ENCODE measurements at regions not wholly inside any gene's neighbourhood (a gene's known extent, or its start where the extent isn't known, plus 50 kb on each side); places are given as distances from the start of the nearest gene placed in this dataset.
"Not testable (repeated sequence)": the region's sequence is repeated elsewhere in the genome, so short reads cannot be mapped to it uniquely, and the experiment has no call there.

DNA sequence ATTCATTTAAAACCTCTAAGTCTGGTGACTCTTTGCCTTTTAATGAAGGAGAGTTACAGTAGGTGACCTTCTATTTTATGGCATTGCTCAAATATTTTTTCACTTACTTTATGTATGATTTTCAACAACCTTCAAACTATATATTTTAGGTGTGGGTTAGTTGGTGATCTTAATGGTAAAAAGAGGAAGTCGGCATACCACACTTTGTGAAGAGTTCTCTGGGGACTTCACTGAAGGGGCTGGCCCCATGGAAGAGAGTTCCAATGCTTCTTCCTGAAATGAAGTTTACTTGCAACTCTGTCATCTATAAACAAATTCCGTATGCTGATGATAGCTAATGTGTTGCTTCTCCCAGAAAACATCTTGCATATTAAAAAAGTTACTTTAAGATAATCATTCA lies 647.0 kb upstream of the SGO1 start (continued):
- TF ChIP-seq EZH2 (IDR thresholded peaks at IDR 0.05): no peak
- no peak for TF ChIP-seq RAD21 (IDR thresholded peaks at IDR 0.05; ENCODE audit: low read depth)
- TF ChIP-seq JUND (IDR thresholded peaks at IDR 0.05): no peak
- TF ChIP-seq, protein P1, sequence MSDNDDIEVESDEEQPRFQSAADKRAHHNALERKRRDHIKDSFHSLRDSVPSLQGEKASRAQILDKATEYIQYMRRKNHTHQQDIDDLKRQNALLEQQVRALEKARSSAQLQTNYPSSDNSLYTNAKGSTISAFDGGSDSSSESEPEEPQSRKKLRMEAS (IDR thresholded peaks at IDR 0.05): no peak
- TF ChIP-seq FOSL1 (IDR thresholded peaks at IDR 0.05; ENCODE audit: low read depth): no peak
- TF ChIP-seq CBX3 (IDR thresholded peaks at IDR 0.05; ENCODE audit: low read depth): no peak
- TF ChIP-seq POLR2A (IDR thresholded peaks at IDR 0.05; ENCODE audit: borderline replicate concordance, extremely low read depth, insufficient read depth, insufficient read length): no peak
- TF ChIP-seq SIN3A (IDR thresholded peaks at IDR 0.05; ENCODE audit: low read depth): no peak
- no peak for TF ChIP-seq EZH2phosphoT487 (IDR thresholded peaks at IDR 0.05; ENCODE audit: borderline replicate concordance)
- no peak for TF ChIP-seq ZFX (IDR thresholded peaks at IDR 0.05)
- no peak for TF ChIP-seq TCF7L2 (IDR thresholded peaks at IDR 0.05; ENCODE audit: borderline replicate concordance, extremely low read depth, insufficient read depth, insufficient read length)
- TF ChIP-seq, protein P2, sequence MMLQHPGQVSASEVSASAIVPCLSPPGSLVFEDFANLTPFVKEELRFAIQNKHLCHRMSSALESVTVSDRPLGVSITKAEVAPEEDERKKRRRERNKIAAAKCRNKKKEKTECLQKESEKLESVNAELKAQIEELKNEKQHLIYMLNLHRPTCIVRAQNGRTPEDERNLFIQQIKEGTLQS (IDR thresholded peaks at IDR 0.05): no peak
- no peak for TF ChIP-seq CEBPB (IDR thresholded peaks at IDR 0.05; ENCODE audit: low read depth)
- no peak for TF ChIP-seq YY1 (IDR thresholded peaks at IDR 0.05; ENCODE audit: extremely low read depth, insufficient replicate concordance, low read depth, low read length)

DNA sequence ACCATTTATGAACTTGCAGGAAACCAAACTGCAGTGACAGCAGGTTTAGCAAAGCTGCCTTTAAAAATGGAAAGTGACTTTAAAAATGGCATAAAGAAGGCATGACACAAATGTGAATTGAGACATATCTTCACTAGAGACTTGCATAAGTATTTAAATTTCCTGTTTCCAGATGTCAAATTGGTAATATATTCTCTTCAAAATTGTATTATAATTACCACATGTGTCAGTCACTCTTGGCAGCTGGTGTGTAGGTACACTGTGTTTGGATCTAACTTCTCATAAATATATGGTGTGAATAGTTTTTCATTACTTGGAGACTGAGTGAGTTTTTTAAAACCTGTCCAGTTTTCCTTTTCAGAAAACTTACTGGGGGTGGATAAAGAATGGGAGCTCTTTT lies 636.2 kb upstream of the SGO1 start:
- Histone ChIP-seq H3K9me3 (ENCODE audit: control insufficient read depth in 1 of 2, insufficient read depth in 1 of 2, low read depth in 1 of 2, low read length in 2 of 2) (peaks cover 0 to 8% of the 10 kb centered on the region in 2 experiments; a peak in 1 of 4 replicates), H3K4me2 (ENCODE audit: low read length) (no peak overlapping the region), H3K36me3 (ENCODE audit: control insufficient read depth in 1 of 2, insufficient read depth in 2 of 2, low read length in 2 of 2) (no peaks in the 10 kb centered on the region), H3K9me2 (ENCODE audit: insufficient read depth) (no peaks in the 10 kb centered on the region), H3K27me3 (ENCODE audit: insufficient read depth, low read length) (no peaks in the 10 kb centered on the region), H3K9ac (ENCODE audit: low read length) (no peak overlapping the region), H2AFZ (ENCODE audit: low read depth, low read length, poor library complexity, severe bottlenecking) (no peak overlapping the region), H3K79me2 (ENCODE audit: insufficient read depth, low read length) (no peaks in the 10 kb centered on the region), H3K4me3 (replicated peaks in 1 of 2; ENCODE audit: low read depth in 1 of 2, low read length in 2 of 2) (no peak overlapping the region), H3K4me1 (ENCODE audit: control insufficient read depth in 1 of 2, insufficient read depth in 2 of 2, low read length in 2 of 2) (no peaks in the 10 kb centered on the region), H4K20me1 (ENCODE audit: insufficient read depth) (no peaks in the 10 kb centered on the region), H3K27ac (ENCODE audit: low read depth, low read length) (no peak overlapping the region)
- TF ChIP-seq ELF1 (IDR thresholded peaks at IDR 0.05; ENCODE audit: borderline replicate concordance, low read depth): no peak
- TF ChIP-seq FOSL1 (IDR thresholded peaks at IDR 0.05; ENCODE audit: low read depth): no peak
- TF ChIP-seq, protein P1 (IDR thresholded peaks at IDR 0.05): no peak
- no peak for TF ChIP-seq CBX3 (IDR thresholded peaks at IDR 0.05; ENCODE audit: low read depth)
- no peak for TF ChIP-seq SRF (IDR thresholded peaks at IDR 0.05; ENCODE audit: low read depth)
- no peak for TF ChIP-seq ZNF274 (IDR thresholded peaks at IDR 0.05; ENCODE audit: low read depth, low read length)
- TF ChIP-seq POLR2AphosphoS5 (IDR thresholded peaks at IDR 0.05; ENCODE audit: low read depth, low read length): no peak
- TF ChIP-seq, protein P3, sequence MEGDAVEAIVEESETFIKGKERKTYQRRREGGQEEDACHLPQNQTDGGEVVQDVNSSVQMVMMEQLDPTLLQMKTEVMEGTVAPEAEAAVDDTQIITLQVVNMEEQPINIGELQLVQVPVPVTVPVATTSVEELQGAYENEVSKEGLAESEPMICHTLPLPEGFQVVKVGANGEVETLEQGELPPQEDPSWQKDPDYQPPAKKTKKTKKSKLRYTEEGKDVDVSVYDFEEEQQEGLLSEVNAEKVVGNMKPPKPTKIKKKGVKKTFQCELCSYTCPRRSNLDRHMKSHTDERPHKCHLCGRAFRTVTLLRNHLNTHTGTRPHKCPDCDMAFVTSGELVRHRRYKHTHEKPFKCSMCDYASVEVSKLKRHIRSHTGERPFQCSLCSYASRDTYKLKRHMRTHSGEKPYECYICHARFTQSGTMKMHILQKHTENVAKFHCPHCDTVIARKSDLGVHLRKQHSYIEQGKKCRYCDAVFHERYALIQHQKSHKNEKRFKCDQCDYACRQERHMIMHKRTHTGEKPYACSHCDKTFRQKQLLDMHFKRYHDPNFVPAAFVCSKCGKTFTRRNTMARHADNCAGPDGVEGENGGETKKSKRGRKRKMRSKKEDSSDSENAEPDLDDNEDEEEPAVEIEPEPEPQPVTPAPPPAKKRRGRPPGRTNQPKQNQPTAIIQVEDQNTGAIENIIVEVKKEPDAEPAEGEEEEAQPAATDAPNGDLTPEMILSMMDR (IDR thresholded peaks at IDR 0.05 in 2 of 3, conservative IDR thresholded peaks at IDR 0.05 in 1 of 3; ENCODE audit: borderline replicate concordance in 1 of 3, insufficient read depth in 1 of 3, low read depth in 2 of 3, low read length in 2 of 3): no peak
- no peak for TF ChIP-seq CEBPB (IDR thresholded peaks at IDR 0.05; ENCODE audit: low read depth)
- no peak for TF ChIP-seq YY1 (IDR thresholded peaks at IDR 0.05; ENCODE audit: extremely low read depth, insufficient replicate concordance, low read depth, low read length)
- TF ChIP-seq, protein P2 (IDR thresholded peaks at IDR 0.05): no peak
- no TSS peak for BruUV-seq (replicated peaks)
- ATAC-seq (no peak), DNase-seq (ENCODE audit: low read depth, low spot score) (no peak)
- POLR2A ChIA-PET: no interaction called here
- intact Hi-C loops (cut with micrococcal nuclease): no loop called here
- CTCF ChIA-PET: no interaction called here
- RAD21 ChIA-PET (ENCODE audit: low non-redundant PET in 1 of 2, low total read pairs in 2 of 2, uncharacterized antibody in 2 of 2, unreplicated experiment in 2 of 2): no interaction called here

DNA sequence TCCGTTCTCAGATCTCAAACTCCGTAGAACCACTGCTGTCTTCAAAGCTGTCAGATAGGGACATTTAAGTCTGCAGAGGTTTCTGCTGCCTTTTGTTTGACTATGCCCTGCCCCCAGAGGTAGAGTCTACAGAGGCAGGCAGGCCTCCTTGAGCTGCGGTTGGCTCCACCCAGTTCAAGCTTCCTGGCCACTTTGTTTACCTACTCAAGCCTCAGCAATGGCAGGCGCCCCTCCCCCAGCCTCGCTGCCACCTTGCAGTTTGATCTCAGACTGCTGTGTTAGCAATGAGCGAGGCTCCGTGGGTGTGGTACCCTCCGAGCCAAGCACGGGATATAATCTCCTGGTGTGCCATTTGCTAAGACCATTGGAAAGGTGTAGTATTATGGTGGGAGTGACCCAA lies 634.9 kb upstream of the SGO1 start:
- H2AFZ ChIP-seq (ENCODE audit: low read depth, low read length, poor library complexity, severe bottlenecking); H4K20me1 ChIP-seq (ENCODE audit: insufficient read depth); H3K27me3 ChIP-seq (ENCODE audit: insufficient read depth, low read length); CTCF ChIA-PET; RAD21 ChIA-PET (ENCODE audit: low non-redundant PET in 1 of 2, low total read pairs in 2 of 2, uncharacterized antibody in 2 of 2, unreplicated experiment in 2 of 2); H3K9me3 ChIP-seq (ENCODE audit: control insufficient read depth in 1 of 2, insufficient read depth in 1 of 2, low read depth in 1 of 2, low read length in 2 of 2); BruUV-seq (replicated peaks); H3K79me2 ChIP-seq (ENCODE audit: insufficient read depth, low read length); H3K4me1 ChIP-seq (ENCODE audit: control insufficient read depth in 1 of 2, insufficient read depth in 2 of 2, low read length in 2 of 2); H3K4me2 ChIP-seq (ENCODE audit: low read length); DNase-seq (ENCODE audit: low read depth, low spot score); H3K27ac ChIP-seq (ENCODE audit: low read depth, low read length); H3K9me2 ChIP-seq (ENCODE audit: insufficient read depth); intact Hi-C loops (cut with micrococcal nuclease); H3K4me3 ChIP-seq (replicated peaks in 1 of 2; ENCODE audit: low read depth in 1 of 2, low read length in 2 of 2); H3K36me3 ChIP-seq (ENCODE audit: control insufficient read depth in 1 of 2, insufficient read depth in 2 of 2, low read length in 2 of 2); H3K9ac ChIP-seq (ENCODE audit: low read length); POLR2A ChIA-PET; ATAC-seq: not testable (repeated sequence)

Measured in HCT116 (cell line).